Liver (tissue), 8 donors: ENCODE measurements at regions not wholly inside any gene's neighbourhood (a gene's known extent, or its start where the extent isn't known, plus 50 kb on each side); places are given as distances from the start of the nearest gene placed in this dataset.

Experiments
- DNase-seq: peaks from one replicate; pipeline ENCODE4 v3.0.0-alpha.2; 2017; ENCODE audit warnings: low spot score
- H3K27ac ChIP-seq, 2 donors: one replicate each; pipeline ENCODE4 v1.7.0; 2013; ENCODE audit warnings: inconsistent platforms in 2 of 2, low read length in 2 of 2, control low read depth in 1 of 2, low read depth in 1 of 2, mild to moderate bottlenecking in 1 of 2
- H3K27me3 ChIP-seq, 4 donors: one replicate each; pipeline versions ENCODE4 v1.6.1 to v1.7.0; 2013; ENCODE audit warnings: low read length in 3 of 4, inconsistent platforms in 1 of 4, mild to moderate bottlenecking in 1 of 4, moderate library complexity in 1 of 4; ENCODE audit not compliant: control insufficient read depth in 4 of 4, insufficient read depth in 4 of 4
- H3K36me3 ChIP-seq, 4 donors: one replicate each; pipeline versions ENCODE4 v1.6.1 to v1.7.0; 2013; ENCODE audit warnings: low read length in 3 of 4, mild to moderate bottlenecking in 3 of 4, low read depth in 1 of 4, moderate library complexity in 1 of 4; ENCODE audit not compliant: control insufficient read depth in 4 of 4, insufficient read depth in 3 of 4
- H3K4me1 ChIP-seq, 4 donors: one replicate each; pipeline versions ENCODE4 v1.6.1 to v1.7.0; 2013; ENCODE audit warnings: low read length in 3 of 4, mild to moderate bottlenecking in 3 of 4, moderate library complexity in 1 of 4; ENCODE audit not compliant: control insufficient read depth in 4 of 4, insufficient read depth in 4 of 4
- H3K4me3 ChIP-seq, 3 donors: one replicate each; pipeline versions ENCODE4 v1.6.1 to v1.7.0; 2013; ENCODE audit warnings: low read length in 3 of 3, control low read depth in 1 of 3, low read depth in 1 of 3, mild to moderate bottlenecking in 1 of 3
- H3K9ac ChIP-seq, 2 donors: one replicate each; pipeline ENCODE4 v1.7.0; 2013; ENCODE audit warnings: low read length in 2 of 2, mild to moderate bottlenecking in 2 of 2, moderate library complexity in 2 of 2, control low read depth in 1 of 2, low read depth in 1 of 2
- H3K9me3 ChIP-seq, 4 donors: one replicate each; pipeline versions ENCODE4 v1.6.1 to v1.7.0; 2013; ENCODE audit warnings: low read length in 3 of 4; ENCODE audit not compliant: control insufficient read depth in 4 of 4
- EGR1 ChIP-seq, 2 donors: IDR thresholded peaks; 2 replicates each; pipeline ENCODE4 v1.6.1; 2016 to 2018; ENCODE audit warnings: antibody characterized with exemption in 2 of 2, low read depth in 2 of 2
- FOXA1 ChIP-seq: IDR thresholded peaks from 2 replicates; pipeline ENCODE4 v1.6.1; 2016; ENCODE audit warnings: antibody characterized with exemption
- FOXA2 ChIP-seq: IDR thresholded peaks from 2 replicates; pipeline ENCODE4 v1.6.1; 2016; ENCODE audit warnings: antibody characterized with exemption
- GABPA ChIP-seq, 2 donors: IDR thresholded peaks in 1 of 2; conservative IDR thresholded peaks in 1 of 2; 2 replicates each; pipeline ENCODE4 v1.6.1; 2016; ENCODE audit warnings: antibody characterized with exemption in 2 of 2, mild to moderate bottlenecking in 1 of 2, moderate library complexity in 1 of 2
- HNF4A ChIP-seq, 2 donors: conservative IDR thresholded peaks; 2 replicates each; pipeline ENCODE4 v1.6.1; 2016; ENCODE audit warnings: antibody characterized with exemption in 2 of 2, mild to moderate bottlenecking in 2 of 2
- HNF4G ChIP-seq: IDR thresholded peaks from 2 replicates; pipeline ENCODE4 v1.6.1; 2016; ENCODE audit warnings: antibody characterized with exemption
- NR2F2 ChIP-seq: IDR thresholded peaks from 2 replicates; pipeline ENCODE4 v1.6.1; 2016; ENCODE audit warnings: antibody characterized with exemption
- RAD21 ChIP-seq, 2 donors: IDR thresholded peaks; 2 replicates each; pipeline ENCODE4 v1.6.1; 2016; ENCODE audit warnings: antibody characterized with exemption in 2 of 2, mild to moderate bottlenecking in 2 of 2
- REST ChIP-seq: IDR thresholded peaks from 2 replicates; pipeline ENCODE4 v1.6.1; 2016; ENCODE audit warnings: antibody characterized with exemption, mild to moderate bottlenecking
- SP1 ChIP-seq: IDR thresholded peaks from 2 replicates; pipeline ENCODE4 v1.6.1; 2018; ENCODE audit warnings: antibody characterized with exemption, mild to moderate bottlenecking
- TAF1 ChIP-seq: conservative IDR thresholded peaks from 2 replicates; pipeline ENCODE4 v1.6.1; 2016; ENCODE audit warnings: antibody characterized with exemption, mild to moderate bottlenecking
- YY1 ChIP-seq: IDR thresholded peaks from 2 replicates; pipeline ENCODE4 v1.6.1; 2016; ENCODE audit warnings: antibody characterized with exemption, mild to moderate bottlenecking
- ZBTB33 ChIP-seq: IDR thresholded peaks from 2 replicates; pipeline ENCODE4 v1.6.1; 2016; ENCODE audit warnings: antibody characterized with exemption
- WGBS: extraction: QIAGEN DNeasy Blood & Tissue Kit; methylation state at CpG from one replicate; pipeline ENCODE4 v1.1.7; 2013; 5-methylcytosine and 5-hydroxymethylcytosine counted together
- TF ChIP-seq, protein P1 (sequence below): fragments of 150-350 bp; IDR thresholded peaks from 2 replicates; pipeline ENCODE4 v1.5.1; 2017; ENCODE audit warnings: improper control_type of control experiment, low read depth, low read length; ENCODE audit not compliant: missing input control
- TF ChIP-seq, protein P2 (sequence below): IDR thresholded peaks from 2 replicates; pipeline ENCODE4 v1.6.1; 2016; ENCODE audit warnings: antibody characterized with exemption
- TF ChIP-seq, protein P3 (sequence below): IDR thresholded peaks from 2 replicates; pipeline ENCODE4 v1.6.1; 2016; ENCODE audit warnings: antibody characterized with exemption
- donor health status: healthy.
- donor health status: healthy.
- donor health status: healthy.
- donor health status: healthy.
- donor health status: healthy.

DNA sequence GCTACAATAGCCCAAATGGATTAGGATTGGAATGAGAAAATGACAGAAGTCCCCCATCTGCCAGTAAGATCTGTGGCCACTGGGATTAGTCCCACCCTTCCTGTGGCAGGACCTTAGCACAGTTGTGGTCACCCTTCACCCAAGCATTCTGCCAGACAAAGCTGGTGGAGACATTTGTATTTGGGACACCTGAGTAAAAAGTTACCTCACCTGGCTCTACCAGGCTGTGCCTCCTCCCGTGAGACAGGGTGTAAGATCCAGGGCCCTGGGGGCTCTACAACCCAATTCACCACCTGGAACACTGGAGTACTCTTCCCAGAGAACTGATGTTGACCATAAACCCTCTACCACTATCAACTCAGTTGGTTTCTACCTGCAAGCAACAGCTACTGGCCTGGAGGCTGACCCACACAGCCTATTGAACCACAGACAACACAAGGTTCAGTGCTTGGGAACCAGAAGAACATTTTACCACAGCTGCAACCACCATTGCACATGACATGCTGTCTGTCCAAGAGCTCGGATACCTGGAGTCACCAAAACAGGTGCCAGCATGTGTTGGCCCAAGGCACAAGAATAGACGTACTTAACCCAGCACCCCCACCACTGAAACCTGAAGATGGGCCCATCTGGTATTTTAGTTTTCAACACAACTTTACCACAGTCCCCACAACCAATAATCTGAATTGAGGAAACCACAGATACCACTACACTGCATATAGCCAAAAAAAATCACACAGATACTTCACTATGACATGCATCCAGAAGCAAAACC is 1686.7 kb downstream of the SI start:
- no peak overlapping the region for H3K9ac ChIP-seq
- TF ChIP-seq FOXA2 (no peak), HNF4A (conservative IDR thresholded peaks at IDR 0.05) (no peak), EGR1 (IDR thresholded peaks at IDR 0.05; ENCODE audit: low read depth in 2 of 2) (no peak), YY1 (no peak), TAF1 (no peak), HNF4G (no peak), RAD21 (IDR thresholded peaks at IDR 0.05) (no peak), SP1 (no peak), GABPA (IDR thresholded peaks at IDR 0.05 in 1 of 2, conservative IDR thresholded peaks at IDR 0.05 in 1 of 2) (no peak), FOXA1 (no peak), NR2F2 (no peak), REST (no peak), ZBTB33 (no peak)
- TF ChIP-seq, protein P1, sequence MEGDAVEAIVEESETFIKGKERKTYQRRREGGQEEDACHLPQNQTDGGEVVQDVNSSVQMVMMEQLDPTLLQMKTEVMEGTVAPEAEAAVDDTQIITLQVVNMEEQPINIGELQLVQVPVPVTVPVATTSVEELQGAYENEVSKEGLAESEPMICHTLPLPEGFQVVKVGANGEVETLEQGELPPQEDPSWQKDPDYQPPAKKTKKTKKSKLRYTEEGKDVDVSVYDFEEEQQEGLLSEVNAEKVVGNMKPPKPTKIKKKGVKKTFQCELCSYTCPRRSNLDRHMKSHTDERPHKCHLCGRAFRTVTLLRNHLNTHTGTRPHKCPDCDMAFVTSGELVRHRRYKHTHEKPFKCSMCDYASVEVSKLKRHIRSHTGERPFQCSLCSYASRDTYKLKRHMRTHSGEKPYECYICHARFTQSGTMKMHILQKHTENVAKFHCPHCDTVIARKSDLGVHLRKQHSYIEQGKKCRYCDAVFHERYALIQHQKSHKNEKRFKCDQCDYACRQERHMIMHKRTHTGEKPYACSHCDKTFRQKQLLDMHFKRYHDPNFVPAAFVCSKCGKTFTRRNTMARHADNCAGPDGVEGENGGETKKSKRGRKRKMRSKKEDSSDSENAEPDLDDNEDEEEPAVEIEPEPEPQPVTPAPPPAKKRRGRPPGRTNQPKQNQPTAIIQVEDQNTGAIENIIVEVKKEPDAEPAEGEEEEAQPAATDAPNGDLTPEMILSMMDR, result no peak
- TF ChIP-seq, protein P2, sequence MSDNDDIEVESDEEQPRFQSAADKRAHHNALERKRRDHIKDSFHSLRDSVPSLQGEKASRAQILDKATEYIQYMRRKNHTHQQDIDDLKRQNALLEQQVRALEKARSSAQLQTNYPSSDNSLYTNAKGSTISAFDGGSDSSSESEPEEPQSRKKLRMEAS, result no peak
- TF ChIP-seq, protein P3, sequence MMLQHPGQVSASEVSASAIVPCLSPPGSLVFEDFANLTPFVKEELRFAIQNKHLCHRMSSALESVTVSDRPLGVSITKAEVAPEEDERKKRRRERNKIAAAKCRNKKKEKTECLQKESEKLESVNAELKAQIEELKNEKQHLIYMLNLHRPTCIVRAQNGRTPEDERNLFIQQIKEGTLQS, result no peak
- no peak for DNase-seq
- no peak overlapping the region for H3K4me3 ChIP-seq
- no peaks in the 10 kb centered on the region for H3K9me3 ChIP-seq
- no peaks in the 10 kb centered on the region for H3K36me3 ChIP-seq
- no peaks in the 10 kb centered on the region for H3K27me3 ChIP-seq
- WGBS, result 73% methylated on average over 3 of the region's 3 CpGs
- H3K4me1 ChIP-seq, result no peaks in the 10 kb centered on the region
- H3K27ac ChIP-seq, result no peak overlapping the region
